Sigmoid colon (tissue), 6 donors: ENCODE measurements at regions not wholly inside any gene's neighbourhood (a gene's known extent, or its start where the extent isn't known, plus 50 kb on each side); places are given as distances from the start of the nearest gene placed in this dataset.

Experiments
- DNase-seq: peaks from one replicate; pipeline ENCODE4 v3.0.0-alpha.2; 2019
- H3K27ac ChIP-seq, 4 donors: fragments of 200-600 bp; sonication (generic); one replicate each; pipeline ENCODE4 v1.5.1; 2016 to 2019; ENCODE audit warnings: mild to moderate bottlenecking in 1 of 4
- H3K27me3 ChIP-seq, 3 donors: fragments of 200-600 bp; sonication (generic); one replicate each; pipeline ENCODE4 v1.5.1; 2019; ENCODE audit warnings: mild to moderate bottlenecking in 1 of 3
- H3K36me3 ChIP-seq, 4 donors: fragments of 200-600 bp; sonication (generic); one replicate each; pipeline ENCODE4 v1.5.1; 2016 to 2019
- H3K4me1 ChIP-seq, 4 donors: fragments of 200-600 bp; sonication (generic); one replicate each; pipeline ENCODE4 v1.5.1; 2017 to 2019
- H3K4me3 ChIP-seq, 4 donors: fragments of 200-600 bp; sonication (generic); one replicate each; pipeline ENCODE4 v1.5.1; 2017 to 2019; ENCODE audit warnings: mild to moderate bottlenecking in 2 of 4, moderate library complexity in 1 of 4
- H3K9me3 ChIP-seq, 4 donors: fragments of 200-600 bp in 3 of 4; sonication (generic) in 3 of 4; one replicate each; pipeline versions ENCODE4 v1.5.1 to v1.6.1; 2013 to 2019
- CTCF ChIP-seq, 4 experiments: fragments of 450-650 bp in 3 of 4; fragments of 200-600 bp in 1 of 4; IDR thresholded peaks; one replicate each; pipeline ENCODE4 v1.5.1; 2016 to 2019; ENCODE audit warnings: antibody characterized with exemption in 4 of 4, mild to moderate bottlenecking in 3 of 4, moderate library complexity in 2 of 4
- EP300 ChIP-seq, 4 donors: sonication (generic); formaldehyde crosslinking; IDR thresholded peaks; one replicate each; pipeline ENCODE4 v1.6.1; 2017; ENCODE audit warnings: antibody characterized with exemption in 4 of 4
- POLR2A ChIP-seq, 2 donors: fragments of 450-650 bp; IDR thresholded peaks; one replicate each; pipeline ENCODE4 v1.6.1; 2016; ENCODE audit warnings: antibody characterized with exemption in 2 of 2, mild to moderate bottlenecking in 2 of 2, moderate library complexity in 2 of 2
- POLR2AphosphoS5 ChIP-seq, 4 donors: sonication (generic); formaldehyde crosslinking; IDR thresholded peaks; one replicate each; pipeline ENCODE4 v1.6.1; 2017; ENCODE audit warnings: antibody characterized with exemption in 4 of 4
- WGBS, 2 donors: extraction: QIAGEN DNeasy Blood & Tissue Kit; methylation state at CpG; one replicate each; pipeline ENCODE4 v1.1.7; 2013; 5-methylcytosine and 5-hydroxymethylcytosine counted together
- intact Hi-C: fragments of 100-400 bp; cut with DNase I; formaldehyde crosslinking; loops from one replicate; pipeline ENCODE4 v1.15.1; 2023
- donor health status: healthy with polysubstance abuse.
- donor health status: healthy.

- no peak overlapping the region for H3K4me3 ChIP-seq
- no peak overlapping the region for H3K27ac ChIP-seq
- WGBS, 2 donors: 80 to 85% methylated on average over 1 of the region's 1 CpG
- peaks cover 0 to 4% (median 0%) of the 10 kb centered on the region in 4 donors for H3K9me3 ChIP-seq
- TF ChIP-seq CTCF (IDR thresholded peaks at IDR 0.05): no peak
- TF ChIP-seq POLR2A (IDR thresholded peaks at IDR 0.05): no peak
- no peak for TF ChIP-seq EP300 (IDR thresholded peaks at IDR 0.05)
- no peak for TF ChIP-seq POLR2AphosphoS5 (IDR thresholded peaks at IDR 0.05)
- H3K4me1 ChIP-seq: no peaks in the 10 kb centered on the region
- no peaks in the 10 kb centered on the region for H3K36me3 ChIP-seq
- DNase-seq: no peak
- no peaks in the 10 kb centered on the region for H3K27me3 ChIP-seq
- intact Hi-C loops: no loop called here
Measured at GRCh38 chr3:25861566-25861965, 71.7 kb downstream of the OXSM start.

- Histone ChIP-seq H3K4me1 (no peaks in the 10 kb centered on the region), H3K36me3 (no peaks in the 10 kb centered on the region), H3K27ac (no peak overlapping the region), H3K27me3 (no peaks in the 10 kb centered on the region), H3K9me3 (peaks cover 0 to 4% (median 0%) of the 10 kb centered on the region in 4 donors), H3K4me3 (no peak overlapping the region)
- DNase-seq: no peak
- WGBS, 2 donors: 84 to 90% methylated on average over 3 of the region's 3 CpGs
- TF ChIP-seq POLR2A (IDR thresholded peaks at IDR 0.05) (no peak), CTCF (IDR thresholded peaks at IDR 0.05) (no peak), POLR2AphosphoS5 (IDR thresholded peaks at IDR 0.05) (no peak), EP300 (IDR thresholded peaks at IDR 0.05) (no peak)
- intact Hi-C loops: no loop called here
Measured at GRCh38 chr3:25863011-25863415, 73.1 kb downstream of the OXSM start.

- Histone ChIP-seq H3K27me3 (no peaks in the 10 kb centered on the region), H3K4me1 (no peaks in the 10 kb centered on the region), H3K9me3 (peaks cover 0 to 4% (median 0%) of the 10 kb centered on the region in 4 donors), H3K27ac (no peak overlapping the region), H3K36me3 (no peaks in the 10 kb centered on the region), H3K4me3 (no peak overlapping the region)
- 71 to 74% methylated on average over 3 of the region's 3 CpGs for WGBS, 2 donors
- DNase-seq: no peak
- intact Hi-C loops: no loop called here
- TF ChIP-seq EP300 (IDR thresholded peaks at IDR 0.05): no peak
- no peak for TF ChIP-seq POLR2A (IDR thresholded peaks at IDR 0.05)
- TF ChIP-seq CTCF (IDR thresholded peaks at IDR 0.05): no peak
- TF ChIP-seq POLR2AphosphoS5 (IDR thresholded peaks at IDR 0.05): no peak
Measured at GRCh38 chr3:25863416-25863959, 73.6 kb downstream of the OXSM start.

DNA sequence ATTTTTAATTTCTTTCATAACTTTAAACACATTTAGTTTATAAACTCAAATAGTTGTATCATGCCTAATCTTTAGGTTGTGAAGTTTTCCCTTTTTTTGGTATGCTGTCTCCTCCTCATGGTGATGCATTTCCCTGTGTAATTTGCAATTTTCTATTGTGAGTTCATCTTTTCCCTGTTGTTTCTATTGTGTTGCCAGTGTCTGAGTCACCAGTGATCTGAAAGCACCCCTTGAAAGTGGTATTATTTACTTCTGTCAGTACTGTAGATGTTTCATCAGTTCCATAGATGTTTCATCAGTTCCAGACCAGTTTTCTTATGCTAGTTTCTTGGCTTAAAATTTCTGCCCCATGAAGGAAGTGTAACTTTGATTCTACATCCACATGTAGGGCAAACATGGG, 80.6 kb downstream of the OXSM start:
- TF ChIP-seq POLR2A (IDR thresholded peaks at IDR 0.05): no peak
- TF ChIP-seq EP300 (IDR thresholded peaks at IDR 0.05): no peak
- no peak for TF ChIP-seq POLR2AphosphoS5 (IDR thresholded peaks at IDR 0.05)
- TF ChIP-seq CTCF (IDR thresholded peaks at IDR 0.05): no peak
- intact Hi-C loops: no loop called here
- Histone ChIP-seq H3K36me3 (no peaks in the 10 kb centered on the region), H3K4me1 (no peaks in the 10 kb centered on the region), H3K27me3 (no peaks in the 10 kb centered on the region), H3K4me3 (no peak overlapping the region), H3K9me3 (no peaks in the 10 kb centered on the region), H3K27ac (no peak overlapping the region)
- no peak for DNase-seq

GRCh38 chr3:25872200-25872877, 82.4 kb downstream of the OXSM start:
- DNase-seq: no peak
- WGBS, 2 donors: 73 to 74% methylated on average over 3 of the region's 3 CpGs
- H3K4me1 ChIP-seq: no peaks in the 10 kb centered on the region

More at GRCh38 chr3:25872200-25872877, 82.4 kb downstream of the OXSM start:
- Histone ChIP-seq H3K27me3 (no peaks in the 10 kb centered on the region), H3K36me3 (no peaks in the 10 kb centered on the region), H3K27ac (no peak overlapping the region), H3K9me3 (no peaks in the 10 kb centered on the region), H3K4me3 (no peak overlapping the region)
- TF ChIP-seq EP300 (IDR thresholded peaks at IDR 0.05) (no peak), POLR2AphosphoS5 (IDR thresholded peaks at IDR 0.05) (no peak), CTCF (IDR thresholded peaks at IDR 0.05) (no peak), POLR2A (IDR thresholded peaks at IDR 0.05) (no peak)
- intact Hi-C loops: no loop called here
